ENCODE measurements at regions not wholly inside any gene's neighbourhood (a gene's known extent, or its start where the extent isn't known, plus 50 kb on each side); places are given as distances from the start of the nearest gene placed in this dataset.

DNA sequence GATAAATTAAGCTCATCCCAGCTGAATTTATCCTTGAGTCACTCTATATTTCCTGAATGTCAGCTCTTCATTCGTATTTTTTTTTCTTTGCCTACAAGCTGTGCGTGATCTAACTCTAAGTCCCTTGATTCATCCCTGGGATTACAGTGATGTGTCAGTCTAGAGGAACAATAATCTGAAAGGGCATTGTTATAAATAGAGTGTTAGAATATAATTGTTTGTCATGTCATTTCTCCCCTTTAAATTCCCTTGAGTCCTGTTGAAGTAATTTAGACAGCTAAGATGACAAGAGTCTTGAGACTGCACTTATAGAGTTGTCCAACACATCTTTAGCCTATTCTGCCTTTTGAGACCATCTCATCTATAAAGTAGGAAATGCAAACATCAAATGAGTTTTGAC lies 621.8 kb downstream of the ZIC1 start:
- H2BK20ac ChIP-seq (ENCODE audit: low read depth, low read length): no peak overlapping the region
- H3K9me3 ChIP-seq (ENCODE audit: control insufficient read depth, insufficient read depth, low read length): no peaks in the 10 kb centered on the region
- intact Hi-C loops (cut with micrococcal nuclease) (no loop called here), in situ Hi-C loops (cut with MboI; ENCODE audit: low sequenced_read_pairs) (no loop called here), dilution Hi-C loops (cut with HindIII; ENCODE audit: low sequenced_read_pairs, unreplicated experiment) (no loop called here)
- no peaks in the 10 kb centered on the region for H3K9me1 ChIP-seq (ENCODE audit: insufficient read depth, low read length)
- DNase-seq (no peak), ATAC-seq (ENCODE audit: low read depth) (no peak)
- H3K9ac ChIP-seq (ENCODE audit: low read depth, low read length): no peak overlapping the region
- no peaks in the 10 kb centered on the region for H3K4me1 ChIP-seq (ENCODE audit: control insufficient read depth, insufficient read depth, low read length)
- no peak overlapping the region for H3K14ac ChIP-seq (replicated peaks; ENCODE audit: low read depth, low read length)
- H4K5ac ChIP-seq (ENCODE audit: low read depth, low read length): no peak overlapping the region
- no peak overlapping the region for H2AFZ ChIP-seq (replicated peaks; ENCODE audit: low read length, poor library complexity)
- WGBS, 2 experiments (ENCODE audit: extremely low coverage in 2 of 2, insufficient read length in 1 of 2): no CpG with 5 or more reads among the region's 2 CpGs
- POLR2A ChIA-PET (ENCODE audit: unreplicated experiment): no interaction called here
- no peak overlapping the region for H4K8ac ChIP-seq (ENCODE audit: low read depth in 2 of 2, low read length in 2 of 2)
- no peak overlapping the region for H3K27ac ChIP-seq (ENCODE audit: insufficient read depth, low read length)
- no peak overlapping the region for H3K18ac ChIP-seq (ENCODE audit: low read depth, low read length)
- H4K20me1 ChIP-seq (ENCODE audit: insufficient read depth, low read length): no peaks in the 10 kb centered on the region
- H4K91ac ChIP-seq (ENCODE audit: insufficient read depth, low read depth, low read length): no peak overlapping the region
- no peak overlapping the region for H3K23ac ChIP-seq (ENCODE audit: low read depth, low read length)
- TF ChIP-seq, protein P1, sequence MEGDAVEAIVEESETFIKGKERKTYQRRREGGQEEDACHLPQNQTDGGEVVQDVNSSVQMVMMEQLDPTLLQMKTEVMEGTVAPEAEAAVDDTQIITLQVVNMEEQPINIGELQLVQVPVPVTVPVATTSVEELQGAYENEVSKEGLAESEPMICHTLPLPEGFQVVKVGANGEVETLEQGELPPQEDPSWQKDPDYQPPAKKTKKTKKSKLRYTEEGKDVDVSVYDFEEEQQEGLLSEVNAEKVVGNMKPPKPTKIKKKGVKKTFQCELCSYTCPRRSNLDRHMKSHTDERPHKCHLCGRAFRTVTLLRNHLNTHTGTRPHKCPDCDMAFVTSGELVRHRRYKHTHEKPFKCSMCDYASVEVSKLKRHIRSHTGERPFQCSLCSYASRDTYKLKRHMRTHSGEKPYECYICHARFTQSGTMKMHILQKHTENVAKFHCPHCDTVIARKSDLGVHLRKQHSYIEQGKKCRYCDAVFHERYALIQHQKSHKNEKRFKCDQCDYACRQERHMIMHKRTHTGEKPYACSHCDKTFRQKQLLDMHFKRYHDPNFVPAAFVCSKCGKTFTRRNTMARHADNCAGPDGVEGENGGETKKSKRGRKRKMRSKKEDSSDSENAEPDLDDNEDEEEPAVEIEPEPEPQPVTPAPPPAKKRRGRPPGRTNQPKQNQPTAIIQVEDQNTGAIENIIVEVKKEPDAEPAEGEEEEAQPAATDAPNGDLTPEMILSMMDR (conservative IDR thresholded peaks at IDR 0.05; ENCODE audit: low read depth, low read length): no peak
- no peak for TF ChIP-seq RFX5 (IDR thresholded peaks at IDR 0.05; ENCODE audit: low read depth, low read length)
- TF ChIP-seq FOS (IDR thresholded peaks at IDR 0.05; ENCODE audit: low read depth, low read length): no peak
- no peak for TF ChIP-seq POLR2A (IDR thresholded peaks at IDR 0.05; ENCODE audit: low read depth, low read length)
- no peak for TF ChIP-seq NFE2L2 (IDR thresholded peaks at IDR 0.05; ENCODE audit: low read depth, low read length)
- no peak for TF ChIP-seq BHLHE40 (IDR thresholded peaks at IDR 0.05; ENCODE audit: low read depth, low read length)
- no peak for TF ChIP-seq CEBPB (IDR thresholded peaks at IDR 0.05; ENCODE audit: low read depth, low read length)
- no peak overlapping the region for H3K4me2 ChIP-seq (ENCODE audit: low read depth, low read length)
- H2BK15ac ChIP-seq (ENCODE audit: low read depth, low read length): no peak overlapping the region
- no peak overlapping the region for H2AK5ac ChIP-seq (ENCODE audit: low read depth, low read length)
- H3K79me1 ChIP-seq (ENCODE audit: low read depth in 1 of 2, low read length in 2 of 2): no peaks in the 10 kb centered on the region
- H2BK5ac ChIP-seq (ENCODE audit: low read depth, low read length, poor library complexity, severe bottlenecking): no peak overlapping the region
- no peaks in the 10 kb centered on the region for H3K36me3 ChIP-seq (ENCODE audit: control insufficient read depth, insufficient read depth, low read length)
- no peak overlapping the region for H2AK9ac ChIP-seq (replicated peaks; ENCODE audit: low read depth, low read length, poor library complexity)
- no peak overlapping the region for H3K4ac ChIP-seq (ENCODE audit: low read depth, low read length)
- no peak overlapping the region for H3K4me3 ChIP-seq (ENCODE audit: insufficient read depth, low read depth, low read length)
- H3K27me3 ChIP-seq (ENCODE audit: control insufficient read depth, insufficient read depth, low read length): no peaks in the 10 kb centered on the region
- no TSS peak for BruUV-seq (replicated peaks)
- CTCF ChIA-PET: no interaction called here
- no peak overlapping the region for H2BK120ac ChIP-seq (ENCODE audit: low read depth, low read length)
- H3K56ac ChIP-seq (ENCODE audit: extremely low read depth, insufficient read depth, low read length): no peak overlapping the region

Data from IMR-90 (cell line).